ENCODE measurements at regions not wholly inside any gene's neighbourhood (a gene's known extent, or its start where the extent isn't known, plus 50 kb on each side); places are given as distances from the start of the nearest gene placed in this dataset.

DNA sequence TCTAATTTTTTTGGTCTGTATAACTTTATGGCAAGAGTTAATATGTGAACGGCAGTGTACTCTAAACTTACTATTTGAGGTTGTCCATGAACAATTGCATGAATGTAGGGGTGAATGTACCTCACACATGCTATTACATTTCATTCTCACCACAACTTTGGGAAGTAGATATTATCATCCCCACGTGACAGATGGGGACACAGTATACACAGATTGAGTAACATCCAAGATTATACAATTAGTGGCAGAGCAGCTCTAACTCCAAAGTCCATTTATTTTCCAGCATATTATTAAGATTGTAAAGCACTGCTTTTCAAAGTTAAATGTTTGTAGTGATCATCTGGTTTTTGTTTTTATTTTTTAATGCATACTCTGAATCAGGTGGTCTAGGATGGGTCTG is 622.1 kb upstream of the ZEB2 start:
- DNase-seq (no peak), ATAC-seq (no peak)
- H3K36me3 ChIP-seq = no peaks in the 10 kb centered on the region
- H3K27me3 ChIP-seq = no peaks in the 10 kb centered on the region
- TF ChIP-seq, protein P1, sequence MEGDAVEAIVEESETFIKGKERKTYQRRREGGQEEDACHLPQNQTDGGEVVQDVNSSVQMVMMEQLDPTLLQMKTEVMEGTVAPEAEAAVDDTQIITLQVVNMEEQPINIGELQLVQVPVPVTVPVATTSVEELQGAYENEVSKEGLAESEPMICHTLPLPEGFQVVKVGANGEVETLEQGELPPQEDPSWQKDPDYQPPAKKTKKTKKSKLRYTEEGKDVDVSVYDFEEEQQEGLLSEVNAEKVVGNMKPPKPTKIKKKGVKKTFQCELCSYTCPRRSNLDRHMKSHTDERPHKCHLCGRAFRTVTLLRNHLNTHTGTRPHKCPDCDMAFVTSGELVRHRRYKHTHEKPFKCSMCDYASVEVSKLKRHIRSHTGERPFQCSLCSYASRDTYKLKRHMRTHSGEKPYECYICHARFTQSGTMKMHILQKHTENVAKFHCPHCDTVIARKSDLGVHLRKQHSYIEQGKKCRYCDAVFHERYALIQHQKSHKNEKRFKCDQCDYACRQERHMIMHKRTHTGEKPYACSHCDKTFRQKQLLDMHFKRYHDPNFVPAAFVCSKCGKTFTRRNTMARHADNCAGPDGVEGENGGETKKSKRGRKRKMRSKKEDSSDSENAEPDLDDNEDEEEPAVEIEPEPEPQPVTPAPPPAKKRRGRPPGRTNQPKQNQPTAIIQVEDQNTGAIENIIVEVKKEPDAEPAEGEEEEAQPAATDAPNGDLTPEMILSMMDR (IDR thresholded peaks at IDR 0.05) = no peak
- H3K9me3 ChIP-seq = peaks cover 0 to 2% of the 10 kb centered on the region in 2 donors
- no peaks in the 10 kb centered on the region for H3K4me1 ChIP-seq
- intact Hi-C loops (cut with DNase I) = no loop called here
- H3K27ac ChIP-seq = no peak overlapping the region
- no peak overlapping the region for H3K4me3 ChIP-seq

DNA sequence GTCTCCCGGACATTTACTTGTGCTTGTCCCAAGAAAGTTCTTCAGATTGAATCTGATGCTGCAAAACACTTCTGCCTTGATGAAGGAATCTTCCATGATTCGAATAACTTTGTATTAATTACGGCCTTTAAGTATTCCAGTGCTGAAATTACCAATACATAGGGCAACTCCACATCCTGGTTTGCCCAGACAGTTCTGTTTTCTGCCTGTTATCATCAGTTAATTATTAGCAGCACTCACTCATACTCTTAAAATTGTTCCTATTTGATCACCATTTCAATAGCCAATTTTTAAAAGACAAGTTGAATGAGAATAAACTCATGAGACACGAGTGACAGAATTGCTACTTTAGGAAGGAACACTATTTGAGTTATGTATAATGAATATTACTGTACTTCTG is 620.7 kb upstream of the ZEB2 start:
- H3K27ac ChIP-seq = no peak overlapping the region
- no peaks in the 10 kb centered on the region for H3K36me3 ChIP-seq
- no peak for DNase-seq
- no peaks in the 10 kb centered on the region for H3K9me3 ChIP-seq
- no peaks in the 10 kb centered on the region for H3K27me3 ChIP-seq
- intact Hi-C loops (cut with DNase I) = no loop called here
- H3K4me3 ChIP-seq = no peak overlapping the region
- ATAC-seq = no peak
- H3K4me1 ChIP-seq = no peaks in the 10 kb centered on the region
- TF ChIP-seq, protein P1 (IDR thresholded peaks at IDR 0.05) = no peak

- no peaks in the 10 kb centered on the region for H3K9me3 ChIP-seq
- H3K36me3 ChIP-seq = no peaks in the 10 kb centered on the region
- H3K4me3 ChIP-seq = no peak overlapping the region
- no peaks in the 10 kb centered on the region for H3K27me3 ChIP-seq
- ATAC-seq = no peak
- no peak for DNase-seq
- H3K27ac ChIP-seq = no peak overlapping the region
- no peaks in the 10 kb centered on the region for H3K4me1 ChIP-seq
- intact Hi-C loops (cut with DNase I) = no loop called here
- TF ChIP-seq, protein P1 (IDR thresholded peaks at IDR 0.05) = no peak
Measured at GRCh38 chr2:145138626-145139025, 618.7 kb upstream of the ZEB2 start.

DNA sequence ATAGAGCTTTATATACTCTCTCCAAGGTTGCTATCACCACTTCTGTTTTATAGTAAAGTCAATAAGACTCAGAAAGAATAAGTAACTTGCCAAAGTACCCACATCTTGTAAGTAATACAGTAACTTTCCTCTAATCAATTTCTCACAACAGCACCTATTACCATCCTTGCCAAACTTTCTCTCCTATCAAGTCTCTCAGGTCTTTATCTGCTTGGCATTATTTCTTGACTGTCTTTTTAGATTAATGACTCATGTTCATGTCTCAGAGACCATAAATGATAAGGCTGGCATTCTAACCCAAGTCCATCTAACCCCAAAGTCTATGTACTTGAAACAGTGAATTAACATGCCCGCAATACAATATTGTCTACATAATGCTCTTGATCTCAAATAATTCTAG is 618.0 kb upstream of the ZEB2 start:
- Histone ChIP-seq H3K9me3 (no peaks in the 10 kb centered on the region), H3K27me3 (no peaks in the 10 kb centered on the region), H3K4me1 (no peaks in the 10 kb centered on the region), H3K36me3 (no peaks in the 10 kb centered on the region), H3K4me3 (no peak overlapping the region), H3K27ac (no peak overlapping the region)
- intact Hi-C loops (cut with DNase I) = no loop called here
- no peak for ATAC-seq
- TF ChIP-seq, protein P1 (IDR thresholded peaks at IDR 0.05) = no peak
- DNase-seq = no peak

DNA sequence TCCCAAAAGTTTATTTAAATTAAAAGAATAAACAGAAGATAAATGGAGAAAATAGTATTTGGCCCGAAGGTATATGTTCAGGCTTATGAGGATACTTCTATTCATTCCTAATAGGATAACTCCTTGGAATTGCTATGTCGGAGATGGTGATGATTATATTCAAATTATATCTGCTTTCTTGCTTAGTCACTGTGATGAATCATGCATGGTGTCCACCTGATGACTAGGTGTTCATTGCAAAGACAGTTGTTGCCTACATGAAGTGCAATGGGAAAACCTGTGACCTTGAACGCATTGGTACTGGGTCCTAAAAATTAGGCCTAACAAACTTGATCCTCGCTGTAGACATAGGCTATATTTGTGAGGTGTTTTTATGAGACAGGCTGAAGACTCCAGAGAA is 617.3 kb upstream of the ZEB2 start:
- no peaks in the 10 kb centered on the region for H3K4me1 ChIP-seq
- no peak for DNase-seq

More for the DNA sequence above, 617.3 kb upstream of the ZEB2 start:
- Histone ChIP-seq H3K4me3 (no peak overlapping the region), H3K9me3 (no peaks in the 10 kb centered on the region), H3K27me3 (no peaks in the 10 kb centered on the region), H3K36me3 (no peaks in the 10 kb centered on the region), H3K27ac (no peak overlapping the region)
- no peak for ATAC-seq
- TF ChIP-seq, protein P1 (IDR thresholded peaks at IDR 0.05) = no peak
- intact Hi-C loops (cut with DNase I) = no loop called here

Data from left lung (tissue), 4 donors.